Kidney (tissue), 13 donors: ENCODE measurements at regions not wholly inside any gene's neighbourhood (a gene's known extent, or its start where the extent isn't known, plus 50 kb on each side); places are given as distances from the start of the nearest gene placed in this dataset.

Experiments
- DNase-seq, 5 donors: peaks; one replicate each; pipeline ENCODE4 v3.0.0-alpha.2; 2013 to 2020
- FAIRE-seq: peaks from 2 replicates; lab custom pipeline; 2012; peaks lifted over from hg19 to GRCh38; lab: Jason Lieb, UNC
- H3K27ac ChIP-seq, 2 donors: one replicate each; pipeline ENCODE4 v1.7.0; 2013; ENCODE audit warnings: low read depth in 2 of 2, low read length in 2 of 2, inconsistent platforms in 1 of 2
- H3K27me3 ChIP-seq: one replicate; pipeline ENCODE4 v1.7.1; 2013; ENCODE audit warnings: low read length, inconsistent platforms; ENCODE audit not compliant: control insufficient read depth, insufficient read depth
- H3K36me3 ChIP-seq, 3 donors: one replicate each; pipeline versions ENCODE4 v1.7.0 to v1.7.1; 2013; ENCODE audit warnings: low read length in 3 of 3, control low read depth in 1 of 3, inconsistent platforms in 1 of 3; ENCODE audit not compliant: insufficient read depth in 3 of 3, control insufficient read depth in 2 of 3
- H3K4me1 ChIP-seq, 3 donors: one replicate each; pipeline versions ENCODE4 v1.7.0 to v1.7.1; 2013; ENCODE audit warnings: low read length in 3 of 3, inconsistent platforms in 1 of 3, low read depth in 1 of 3; ENCODE audit not compliant: control insufficient read depth in 2 of 3, insufficient read depth in 2 of 3
- H3K4me3 ChIP-seq, 3 donors: one replicate each; pipeline versions ENCODE4 v1.7.0 to v1.8.1; 2013; ENCODE audit warnings: low read length in 3 of 3, control low read depth in 1 of 3, inconsistent platforms in 1 of 3
- H3K9ac ChIP-seq, 3 donors: one replicate each; pipeline versions ENCODE4 v1.7.0 to v1.7.1; 2013; ENCODE audit warnings: low read length in 3 of 3, control low read depth in 1 of 3, inconsistent platforms in 1 of 3
- H3K9me3 ChIP-seq, 3 donors: one replicate each; pipeline versions ENCODE4 v1.7.0 to v1.7.1; 2013; ENCODE audit warnings: low read length in 3 of 3, control low read depth in 1 of 3, inconsistent platforms in 1 of 3; ENCODE audit not compliant: control insufficient read depth in 2 of 3, insufficient read depth in 1 of 3
- intact Hi-C: fragments of 100-400 bp; cut with DNase I; formaldehyde crosslinking; loops from one replicate; pipeline ENCODE4 v1.11.1; 2022
- TF ChIP-seq, protein P1 (sequence below): IDR thresholded peaks from 3 replicates; pipeline ENCODE4 v1.5.1; 2012; ENCODE audit warnings: mild to moderate bottlenecking, moderate library complexity, borderline replicate concordance; ENCODE audit not compliant: insufficient read depth; ENCODE audit errors: extremely low read depth
- donor health status: control.
- donor health status: control.
- donor health status: control.
- donor health status: control.
- donor health status: control.
- donor health status: DM: yes; HTN: yes; CAD: no.
- donor health status: Normal renal cell carcinoma (clear cell type).

GRCh38 chr9:126030716-126031115, 283.5 kb downstream of the PBX3 start:
- FAIRE-seq: no peak
- TF ChIP-seq, protein P1, sequence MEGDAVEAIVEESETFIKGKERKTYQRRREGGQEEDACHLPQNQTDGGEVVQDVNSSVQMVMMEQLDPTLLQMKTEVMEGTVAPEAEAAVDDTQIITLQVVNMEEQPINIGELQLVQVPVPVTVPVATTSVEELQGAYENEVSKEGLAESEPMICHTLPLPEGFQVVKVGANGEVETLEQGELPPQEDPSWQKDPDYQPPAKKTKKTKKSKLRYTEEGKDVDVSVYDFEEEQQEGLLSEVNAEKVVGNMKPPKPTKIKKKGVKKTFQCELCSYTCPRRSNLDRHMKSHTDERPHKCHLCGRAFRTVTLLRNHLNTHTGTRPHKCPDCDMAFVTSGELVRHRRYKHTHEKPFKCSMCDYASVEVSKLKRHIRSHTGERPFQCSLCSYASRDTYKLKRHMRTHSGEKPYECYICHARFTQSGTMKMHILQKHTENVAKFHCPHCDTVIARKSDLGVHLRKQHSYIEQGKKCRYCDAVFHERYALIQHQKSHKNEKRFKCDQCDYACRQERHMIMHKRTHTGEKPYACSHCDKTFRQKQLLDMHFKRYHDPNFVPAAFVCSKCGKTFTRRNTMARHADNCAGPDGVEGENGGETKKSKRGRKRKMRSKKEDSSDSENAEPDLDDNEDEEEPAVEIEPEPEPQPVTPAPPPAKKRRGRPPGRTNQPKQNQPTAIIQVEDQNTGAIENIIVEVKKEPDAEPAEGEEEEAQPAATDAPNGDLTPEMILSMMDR: no peak
- H3K9me3 ChIP-seq: no peaks in the 10 kb centered on the region
- H3K27ac ChIP-seq: no peak overlapping the region
- DNase-seq: peak in 1 of 5 donors; percentile 60
- no peak overlapping the region for H3K4me3 ChIP-seq
- H3K27me3 ChIP-seq: no peaks in the 10 kb centered on the region
- no peaks in the 10 kb centered on the region for H3K36me3 ChIP-seq
- H3K4me1 ChIP-seq: no peaks in the 10 kb centered on the region
- intact Hi-C loops: no loop called here
- H3K9ac ChIP-seq: no peak overlapping the region

DNA sequence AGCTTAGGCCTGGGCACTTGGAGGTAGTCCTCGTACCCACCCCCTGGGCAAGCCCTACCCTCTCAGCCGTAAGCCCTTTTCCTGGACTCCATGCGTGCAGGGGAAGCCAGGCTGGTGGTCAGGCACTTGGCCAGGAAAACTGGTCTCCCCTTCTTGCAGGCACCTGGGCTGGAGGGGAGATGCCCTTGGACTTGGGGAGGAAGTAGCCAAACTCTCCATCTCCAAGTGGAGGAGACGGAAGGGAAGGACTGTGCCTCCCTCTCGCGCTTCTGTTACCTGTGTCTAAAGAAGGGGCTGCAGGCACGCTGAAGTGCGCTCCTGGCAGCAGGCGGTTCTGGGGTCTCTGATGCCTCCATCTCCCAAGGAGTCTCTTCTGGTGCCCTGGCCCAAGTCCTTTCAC, 283.9 kb downstream of the PBX3 start:
- no peaks in the 10 kb centered on the region for H3K4me1 ChIP-seq

GRCh38 chr9:126032135-126032534, 285.0 kb downstream of the PBX3 start:
- Histone ChIP-seq H3K4me3 (no peak overlapping the region), H3K36me3 (no peaks in the 10 kb centered on the region), H3K27ac (no peak overlapping the region), H3K27me3 (no peaks in the 10 kb centered on the region), H3K9me3 (no peaks in the 10 kb centered on the region), H3K9ac (no peak overlapping the region), H3K4me1 (no peaks in the 10 kb centered on the region)
- TF ChIP-seq, protein P1: no peak
- FAIRE-seq (no peak), DNase-seq (no peak)
- intact Hi-C loops: no loop called here

More for the DNA sequence above, 283.9 kb downstream of the PBX3 start:
- TF ChIP-seq, protein P1: no peak
- FAIRE-seq: no peak
- no peaks in the 10 kb centered on the region for H3K36me3 ChIP-seq
- intact Hi-C loops: no loop called here
- H3K27me3 ChIP-seq: no peaks in the 10 kb centered on the region
- no peak overlapping the region for H3K27ac ChIP-seq
- H3K9ac ChIP-seq: no peak overlapping the region
- DNase-seq: peak in 1 of 5 donors; percentile 56
- H3K4me3 ChIP-seq: no peak overlapping the region
- H3K9me3 ChIP-seq: no peaks in the 10 kb centered on the region

- intact Hi-C loops: no loop called here
- Histone ChIP-seq H3K9ac (no peak overlapping the region), H3K27ac (no peak overlapping the region), H3K27me3 (no peaks in the 10 kb centered on the region), H3K36me3 (no peaks in the 10 kb centered on the region), H3K4me3 (no peak overlapping the region), H3K9me3 (no peaks in the 10 kb centered on the region), H3K4me1 (no peaks in the 10 kb centered on the region)
- TF ChIP-seq, protein P1: no peak
- no peak for FAIRE-seq
- peak in 1 of 5 donors; percentile 32 for DNase-seq
These were observed 286.1 kb downstream of the PBX3 start for GRCh38 chr9:126033318-126033717.
